GM21825 (cell line): ENCODE measurements at regions not wholly inside any gene's neighbourhood (a gene's known extent, or its start where the extent isn't known, plus 50 kb on each side); places are given as distances from the start of the nearest gene placed in this dataset.
"Not testable (repeated sequence)": the region's sequence is repeated elsewhere in the genome, so short reads cannot be mapped to it uniquely, and the experiment has no call there.

ENCODE experiments used
- ATAC-seq: cut with Tn5 transposase; IDR thresholded peaks from one replicate; pipeline ENCODE4 v1.9.1; 2021; ENCODE audit warnings: mild to moderate bottlenecking, moderate library complexity; ENCODE audit not compliant: unreplicated experiment

GRCh38 chr22:48507595-48508350 lies 1319.9 kb downstream of the BRD1 start:
- no peak for ATAC-seq

- no peak for ATAC-seq
Observed at GRCh38 chr22:48507171-48507570, 1320.5 kb downstream of the BRD1 start.

- no peak for ATAC-seq
Observed at GRCh38 chr22:48506506-48507145, 1321.0 kb downstream of the BRD1 start.

DNA sequence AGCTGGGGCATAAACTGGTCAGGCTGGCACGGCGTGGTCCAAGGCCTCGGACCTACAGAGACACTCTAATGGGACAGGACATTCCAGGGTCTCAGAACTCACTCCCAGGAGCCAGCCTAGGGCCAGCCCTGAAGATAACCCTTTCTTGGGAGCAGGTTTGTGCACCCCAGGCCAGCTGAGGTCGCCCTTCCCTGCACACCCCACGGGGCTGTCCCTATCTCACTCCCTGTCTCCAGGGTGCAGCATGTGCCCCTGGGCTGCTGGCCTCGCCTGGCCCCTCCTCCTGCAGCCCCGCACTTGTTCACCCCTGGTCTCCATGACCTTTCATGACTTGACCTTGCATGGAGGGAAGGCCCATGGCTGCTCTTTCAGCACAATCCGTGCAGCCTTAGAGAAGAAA lies 1321.8 kb downstream of the BRD1 start:
- ATAC-seq: no peak

GRCh38 chr22:48504519-48505140 lies 1323.0 kb downstream of the BRD1 start:
- ATAC-seq: no peak

DNA sequence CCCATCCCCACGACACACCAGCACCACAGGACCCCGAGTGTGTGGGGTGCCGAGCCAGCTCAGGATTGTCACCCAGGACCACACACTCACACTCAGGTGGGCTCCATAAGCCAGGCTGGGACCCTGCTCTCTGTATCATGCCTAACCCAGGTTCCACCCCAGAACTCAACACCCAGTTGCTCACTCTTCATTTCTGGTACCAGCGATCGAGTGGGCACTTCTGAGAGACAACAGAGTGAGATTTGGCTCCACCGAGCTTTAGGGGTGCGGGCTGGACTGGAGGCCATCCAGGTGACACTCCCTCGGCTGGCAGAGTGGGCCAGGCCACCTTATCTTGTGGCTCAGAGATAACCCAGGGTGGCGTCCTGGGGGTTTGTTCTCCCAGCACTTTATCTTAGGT lies 1323.8 kb downstream of the BRD1 start:
- ATAC-seq: no peak

DNA sequence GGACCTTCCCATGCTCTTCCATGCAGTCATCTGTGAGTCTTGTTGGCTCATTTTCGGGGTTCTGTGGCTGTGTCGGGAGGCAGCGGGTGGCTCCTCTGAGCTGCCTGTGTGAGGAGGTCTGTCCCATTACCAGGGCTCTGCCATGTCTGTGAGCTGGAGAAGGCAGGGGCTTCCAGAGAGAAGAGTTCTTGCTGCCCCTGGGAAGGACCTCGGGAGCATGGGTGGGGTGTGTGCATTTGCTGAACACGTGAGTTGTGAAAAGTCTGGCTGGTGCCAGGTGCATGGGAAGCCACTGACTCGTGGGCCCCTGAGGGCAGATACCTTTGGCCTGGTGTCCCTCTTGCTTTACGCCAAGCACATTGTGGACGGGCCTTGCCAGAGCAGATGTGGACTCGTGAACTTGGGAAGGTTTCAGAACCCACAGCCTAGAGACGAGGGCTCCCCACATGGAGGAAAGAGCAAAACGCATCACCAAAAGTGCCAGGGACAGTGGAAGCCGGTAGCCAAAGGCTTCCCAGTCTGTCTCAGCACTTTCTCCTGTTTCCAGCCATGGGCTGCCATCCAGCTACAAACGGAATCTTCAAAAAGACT lies 1324.5 kb downstream of the BRD1 start:
- ATAC-seq: no peak

GRCh38 chr22:48501231-48501750 lies 1326.4 kb downstream of the BRD1 start:
- no peak for ATAC-seq

GRCh38 chr22:48500471-48501230 lies 1327.0 kb downstream of the BRD1 start:
- ATAC-seq: no peak

GRCh38 chr22:48499456-48500425 lies 1327.9 kb downstream of the BRD1 start:
- no peak for ATAC-seq

DNA sequence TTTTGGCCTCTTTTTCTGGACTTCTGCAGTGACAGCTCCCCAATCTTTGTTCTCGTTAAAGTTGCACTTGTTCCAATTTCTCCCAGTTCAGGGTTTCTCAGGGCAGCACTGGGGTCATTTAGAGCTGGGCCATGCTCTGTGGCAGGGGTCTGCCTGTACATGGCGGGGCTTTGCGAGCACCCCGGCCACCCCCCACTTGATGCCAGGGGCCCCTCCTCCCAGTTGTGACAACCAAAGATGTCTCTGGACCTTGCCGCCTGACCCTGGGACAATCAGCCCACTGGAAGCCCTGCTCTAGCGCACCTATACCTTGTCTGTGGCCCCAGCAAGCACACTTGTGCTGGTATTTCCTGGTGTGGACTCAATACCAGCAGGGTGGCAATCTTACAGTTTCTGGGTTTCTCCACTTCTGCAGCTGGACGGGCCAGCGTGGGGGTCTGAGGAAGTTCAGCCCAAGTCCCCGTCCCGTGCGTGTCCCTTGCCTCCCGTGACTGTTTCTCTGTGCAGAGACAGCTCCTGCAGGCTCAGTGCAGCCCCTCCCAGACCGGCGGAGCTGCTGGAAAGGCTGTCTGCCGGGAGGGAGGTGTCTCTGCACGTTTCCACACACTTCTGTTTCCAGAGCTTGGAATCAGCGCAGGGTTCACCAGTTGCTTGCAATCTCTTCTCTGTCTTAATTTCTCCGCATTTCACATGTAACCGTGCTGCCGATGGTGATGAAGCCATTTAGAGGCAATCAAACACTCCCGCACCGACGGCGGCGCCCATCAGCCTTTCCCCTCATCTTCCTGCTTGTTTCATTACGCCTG lies 1328.9 kb downstream of the BRD1 start:
- no peak for ATAC-seq

DNA sequence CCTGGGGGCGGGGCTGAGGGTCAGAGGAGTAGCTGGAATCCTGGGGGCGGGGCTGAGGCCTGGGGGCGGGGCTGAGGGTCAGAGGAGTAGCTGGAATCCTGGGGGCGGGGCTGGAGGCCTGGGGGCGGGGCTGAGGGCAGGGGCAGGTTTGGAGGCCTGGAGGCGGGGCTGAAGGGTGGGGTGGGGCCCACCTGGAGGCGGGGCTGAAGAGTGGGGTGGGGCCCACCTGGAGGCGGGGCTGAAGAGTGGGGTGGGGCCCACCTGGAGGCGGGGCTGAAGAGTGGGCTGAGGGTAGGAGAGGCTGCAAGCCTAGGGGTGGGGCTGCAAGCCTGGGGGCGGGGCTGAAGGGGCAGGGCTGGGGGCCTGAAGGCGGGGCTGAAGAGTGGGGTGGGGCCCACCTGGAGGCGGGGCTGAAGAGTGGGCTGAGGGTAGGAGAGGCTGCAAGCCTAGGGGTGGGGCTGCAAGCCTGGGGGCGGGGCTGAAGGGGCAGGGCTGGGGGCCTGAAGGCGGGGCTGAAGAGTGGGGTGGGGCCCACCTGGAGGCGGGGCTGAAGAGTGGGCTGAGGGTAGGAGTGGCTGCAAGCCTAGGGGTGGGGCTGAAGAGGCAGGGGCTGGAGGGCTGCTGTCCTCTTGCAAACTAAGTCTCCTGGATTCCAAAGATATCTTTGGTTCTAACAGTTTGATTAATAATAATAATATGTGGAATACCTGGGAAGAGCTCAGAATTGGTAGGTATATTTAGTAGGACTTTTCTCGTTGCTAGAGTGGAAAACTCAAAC lies 1329.7 kb downstream of the BRD1 start:
- not testable (repeated sequence) for ATAC-seq

- ATAC-seq: no peak
Observed at GRCh38 chr22:48496987-48497650, 1330.6 kb downstream of the BRD1 start.

DNA sequence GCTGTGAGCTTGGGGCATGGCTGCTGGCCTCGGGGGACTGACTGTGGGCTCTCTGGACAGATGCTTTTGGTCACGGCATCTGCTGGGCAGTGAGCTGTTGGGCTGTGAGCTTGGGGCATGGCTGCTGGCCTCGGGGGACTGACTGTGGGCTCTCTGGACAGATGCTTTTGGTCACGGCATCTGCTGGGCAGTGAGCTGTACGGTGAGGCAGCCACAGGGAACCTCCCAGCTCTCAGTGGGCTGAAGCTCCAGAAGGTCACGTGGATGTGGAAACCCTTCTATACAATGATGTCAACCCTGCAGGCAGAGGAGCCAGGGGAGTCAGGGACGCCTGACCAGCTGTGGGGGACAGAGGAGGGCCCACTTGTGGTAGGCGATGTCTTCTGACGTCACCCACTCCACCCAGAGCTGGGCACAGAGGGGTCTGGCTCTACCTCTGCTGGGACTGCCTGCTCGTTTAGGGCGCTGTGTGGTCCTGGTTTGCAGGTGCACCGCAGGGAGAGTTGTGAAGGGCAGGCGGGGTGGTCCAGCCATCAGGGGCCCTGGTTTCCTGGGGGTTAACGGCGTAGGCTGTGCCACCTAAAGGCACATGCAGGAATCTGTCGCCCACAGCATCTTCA lies 1331.3 kb downstream of the BRD1 start:
- ATAC-seq: no peak

- ATAC-seq: no peak
Observed at GRCh38 chr22:48495751-48496080, 1332.0 kb downstream of the BRD1 start.

GRCh38 chr22:48494968-48495750 lies 1332.5 kb downstream of the BRD1 start:
- no peak for ATAC-seq
